ENCODE measurements at regions not wholly inside any gene's neighbourhood (a gene's known extent, or its start where the extent isn't known, plus 50 kb on each side); places are given as distances from the start of the nearest gene placed in this dataset.
"Not testable (repeated sequence)": the region's sequence is repeated elsewhere in the genome, so short reads cannot be mapped to it uniquely, and the experiment has no call there.

GRCh38 chr12:24386836-24387235, 437.4 kb upstream of the SOX5 start:
- DNase-seq (ENCODE audit: insufficient read length, low spot score) (no peak), FAIRE-seq (no peak)

- DNase-seq (ENCODE audit: insufficient read length, low spot score), result no peak
- no peak for FAIRE-seq
Observed at GRCh38 chr12:24381790-24382189, 432.3 kb upstream of the SOX5 start.

GRCh38 chr12:24379861-24380521, 430.5 kb upstream of the SOX5 start:
- no peak for DNase-seq (ENCODE audit: insufficient read length, low spot score)
- no peak for FAIRE-seq

DNA sequence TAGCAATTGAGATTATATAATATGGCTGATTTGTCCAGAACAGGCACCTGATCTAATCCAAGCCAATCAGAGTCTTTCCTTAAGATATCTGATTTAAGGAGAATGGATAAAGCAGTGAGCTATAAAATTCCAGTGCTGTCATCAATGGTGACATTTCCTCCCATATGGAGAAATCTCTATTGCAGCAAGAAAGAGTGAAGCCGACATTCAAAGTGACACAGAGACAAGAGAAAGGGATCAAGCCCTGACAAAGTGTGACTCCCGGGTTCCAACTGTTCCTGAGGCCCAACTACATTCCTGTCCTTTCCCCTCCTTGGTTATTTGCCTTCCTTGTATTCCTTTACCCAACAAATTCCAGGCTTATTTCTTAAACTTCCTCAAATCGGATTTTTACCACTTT, 430.0 kb upstream of the SOX5 start:
- FAIRE-seq, result no peak
- no peak for DNase-seq (ENCODE audit: insufficient read length, low spot score)

- FAIRE-seq (no peak), DNase-seq (ENCODE audit: insufficient read length, low spot score) (no peak)
Observed at GRCh38 chr12:24378548-24379407, 429.3 kb upstream of the SOX5 start.

- DNase-seq (ENCODE audit: insufficient read length, low spot score), result no peak
- no peak for FAIRE-seq
Observed at GRCh38 chr12:24374452-24374851, 425.0 kb upstream of the SOX5 start.

DNA sequence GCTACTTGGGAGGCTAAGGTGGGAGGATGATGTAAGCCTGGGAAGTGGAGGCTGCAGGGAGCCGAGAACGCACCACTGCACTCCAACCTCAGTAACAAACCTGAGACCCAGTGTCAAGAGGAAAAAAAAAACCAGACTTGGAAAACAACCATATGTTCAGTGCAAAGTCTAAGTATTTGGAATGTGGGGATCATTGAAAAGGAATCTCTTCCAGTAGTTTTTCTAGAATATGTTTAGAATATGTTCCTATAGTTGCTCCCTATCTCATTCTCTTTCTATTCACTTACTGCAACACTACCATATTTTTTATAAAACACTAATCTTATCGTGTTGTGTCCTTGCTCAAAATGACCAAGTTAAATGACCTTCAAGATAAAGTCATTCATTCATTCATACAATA, 423.5 kb upstream of the SOX5 start:
- DNase-seq (ENCODE audit: insufficient read length, low spot score) (no peak), FAIRE-seq (no peak)

GRCh38 chr12:24366514-24366913, 417.0 kb upstream of the SOX5 start:
- FAIRE-seq (no peak), DNase-seq (ENCODE audit: insufficient read length, low spot score) (no peak)

- DNase-seq (ENCODE audit: insufficient read length, low spot score) (no peak), FAIRE-seq (no peak)
Observed at GRCh38 chr12:24364921-24365320, 415.5 kb upstream of the SOX5 start.

- no peak for FAIRE-seq
- DNase-seq (ENCODE audit: insufficient read length, low spot score), result no peak
Observed at GRCh38 chr12:24363177-24363754, 413.8 kb upstream of the SOX5 start.

DNA sequence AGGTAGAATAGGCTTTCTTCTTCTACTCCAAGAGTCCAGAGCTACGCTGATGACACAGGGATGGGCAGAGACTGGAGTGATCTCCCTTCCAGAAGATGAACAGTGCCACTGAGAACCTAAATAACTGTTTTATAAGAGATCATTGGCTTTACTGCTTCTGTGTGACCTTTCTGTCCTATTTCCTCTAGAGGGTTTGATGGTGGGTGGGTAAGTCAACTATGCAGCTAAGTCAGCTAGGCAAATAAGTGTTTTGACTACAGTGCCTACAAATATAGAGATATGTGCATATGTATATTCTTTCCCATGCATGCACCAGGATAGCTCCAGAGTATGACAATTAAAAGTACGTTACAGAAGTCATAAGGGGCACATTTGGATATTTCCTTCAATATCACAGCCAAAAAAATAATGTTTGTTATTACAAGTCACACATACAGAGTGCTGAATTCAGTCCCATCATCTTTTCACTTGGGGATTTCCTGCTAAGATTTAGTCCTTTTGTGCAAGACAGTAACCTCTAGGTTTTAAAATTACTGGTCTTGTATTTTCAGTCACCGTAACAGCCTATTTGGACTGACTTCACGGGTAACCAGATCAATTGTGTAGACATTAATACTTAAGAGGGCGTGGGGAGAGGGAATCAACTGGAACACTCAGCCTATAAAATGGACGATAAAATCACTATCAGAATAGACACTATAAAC, 412.6 kb upstream of the SOX5 start:
- FAIRE-seq (no peak), DNase-seq (ENCODE audit: insufficient read length, low spot score) (no peak)

- DNase-seq (ENCODE audit: insufficient read length, low spot score) (no peak), FAIRE-seq (no peak)
Observed at GRCh38 chr12:24360907-24361306, 411.4 kb upstream of the SOX5 start.

GRCh38 chr12:24360461-24360860, 411.0 kb upstream of the SOX5 start:
- DNase-seq (ENCODE audit: insufficient read length, low spot score), result no peak

GRCh38 chr12:24360057-24360456, 410.6 kb upstream of the SOX5 start:
- DNase-seq (ENCODE audit: insufficient read length, low spot score) (no peak), FAIRE-seq (no peak)

More at GRCh38 chr12:24360461-24360860, 411.0 kb upstream of the SOX5 start:
- no peak for FAIRE-seq

DNA sequence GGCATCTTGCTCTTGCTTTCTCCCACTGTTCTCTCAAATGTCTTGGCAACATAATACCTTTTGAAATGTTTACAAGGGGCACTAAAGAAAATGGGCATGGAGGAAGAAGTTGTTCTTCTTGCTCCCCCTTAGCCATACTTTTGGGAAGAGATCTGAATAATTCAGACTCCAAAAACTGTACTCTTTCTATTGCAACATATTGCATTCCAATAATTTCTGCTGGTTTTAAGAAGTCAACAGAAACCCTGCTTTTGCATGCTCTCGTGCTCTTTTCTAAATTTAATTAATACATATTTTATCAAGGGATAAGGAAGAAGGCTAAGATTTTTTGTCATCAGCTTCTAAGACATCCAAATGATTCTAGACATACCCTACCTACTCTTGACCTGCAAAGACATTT, 409.9 kb upstream of the SOX5 start:
- FAIRE-seq, result no peak

DNA sequence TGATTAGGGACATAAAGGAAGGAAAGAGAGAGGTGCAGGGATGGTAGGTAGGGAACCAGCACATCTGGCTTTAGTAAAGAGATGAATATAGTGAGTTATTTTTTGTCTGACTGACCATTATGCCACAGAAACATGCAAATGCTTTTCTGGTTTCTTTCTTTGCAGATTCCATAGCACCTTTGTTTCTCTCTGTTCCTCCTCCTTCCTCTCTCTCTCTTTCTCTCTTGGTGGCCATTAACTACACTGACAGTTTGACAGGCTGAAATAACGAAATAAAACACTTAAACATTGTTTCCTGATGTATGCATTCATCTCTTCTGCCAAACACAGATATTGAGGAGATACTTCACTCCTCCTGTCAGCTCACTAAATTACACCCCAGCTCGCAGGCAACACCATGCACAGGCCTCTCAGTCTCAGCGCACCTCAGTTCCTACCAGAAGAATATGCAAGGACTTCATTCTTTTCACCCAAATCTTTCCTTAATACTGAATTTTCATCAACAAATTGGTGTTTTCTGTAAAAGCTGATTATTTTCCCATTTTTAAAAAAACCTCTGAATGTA, 406.9 kb upstream of the SOX5 start:
- no peak for DNase-seq (ENCODE audit: insufficient read length, low spot score)
- no peak for FAIRE-seq

More for the DNA sequence above, 409.9 kb upstream of the SOX5 start:
- DNase-seq (ENCODE audit: insufficient read length, low spot score), result no peak

- DNase-seq (ENCODE audit: insufficient read length, low spot score) (no peak), FAIRE-seq (no peak)
Observed at GRCh38 chr12:24352363-24352762, 402.9 kb upstream of the SOX5 start.

- FAIRE-seq (no peak), DNase-seq (ENCODE audit: insufficient read length, low spot score) (no peak)
Observed at GRCh38 chr12:24349051-24349799, 399.8 kb upstream of the SOX5 start.

DNA sequence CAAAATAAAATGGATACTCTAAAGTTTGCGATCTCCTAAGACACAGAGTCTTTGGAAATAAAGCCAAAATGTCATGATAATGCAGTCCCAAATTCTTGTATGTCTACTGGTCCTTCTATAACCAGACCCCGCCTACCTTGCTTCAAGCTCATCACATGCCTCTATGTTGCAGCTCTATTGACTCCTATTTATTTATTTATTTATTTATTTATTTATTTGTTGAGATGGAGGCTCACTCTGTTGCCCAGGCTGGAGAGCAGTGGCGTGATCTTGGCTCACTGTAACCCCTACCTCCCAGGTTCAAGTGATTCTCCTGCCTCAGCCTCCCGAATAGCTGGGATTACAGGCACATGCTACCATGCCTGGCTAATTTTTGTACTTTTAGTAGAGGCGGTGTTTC, 398.7 kb upstream of the SOX5 start:
- DNase-seq (ENCODE audit: insufficient read length, low spot score); FAIRE-seq: not testable (repeated sequence)

DNA sequence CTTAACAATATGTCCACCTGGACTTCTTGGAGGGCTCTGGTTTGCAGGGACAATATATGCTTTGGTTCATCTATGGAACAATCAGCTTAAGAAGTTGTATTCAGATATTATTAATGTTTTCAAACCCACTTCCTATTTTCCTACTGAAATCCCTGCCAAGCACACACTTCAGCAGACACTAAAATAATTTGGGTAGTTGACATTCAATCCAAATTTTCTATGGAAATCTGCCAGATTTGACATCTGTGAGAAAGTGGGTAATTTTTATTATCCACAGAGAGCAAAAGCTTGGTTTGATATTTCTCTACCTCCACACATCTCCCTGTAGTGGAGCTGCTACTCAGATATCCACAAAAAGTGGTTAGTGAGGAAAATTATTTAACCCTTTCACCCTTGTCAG, 378.8 kb upstream of the SOX5 start:
- no peak for FAIRE-seq
- DNase-seq (ENCODE audit: insufficient read length, low spot score), result no peak

Measured in HTR-8/SVneo (cell line).